ENCODE measurements at regions not wholly inside any gene's neighbourhood (a gene's known extent, or its start where the extent isn't known, plus 50 kb on each side); places are given as distances from the start of the nearest gene placed in this dataset.

- TF ChIP-seq POLR2A (IDR thresholded peaks at IDR 0.05) (no peak), CTCF (IDR thresholded peaks at IDR 0.05) (no peak)
Observed at GRCh38 chrX:99663136-99663535, 746.9 kb downstream of the PCDH19 start.
